Activated T-helper 2 cell treated with anti-CD3 and anti-CD28 coated beads, Interferon-gamma antibody, Interleukin-2, Interleukin-4, amounts not matched to agents 10 μg/mL and 5 μg/mL and 100 μg/mL, durations not matched to agents 14 hours and 24 hours and 36 hours (primary cell): ENCODE measurements at regions not wholly inside any gene's neighbourhood (a gene's known extent, or its start where the extent isn't known, plus 50 kb on each side); places are given as distances from the start of the nearest gene placed in this dataset.

Experiments used
- DNase-seq: peaks from one replicate; pipeline ENCODE4 v3.0.0; 2021; ENCODE audit warnings: low spot score
- H3K27ac Mint-ChIP-seq: one replicate; pipeline ENCODE4 v1.8.0; 2021; ENCODE audit warnings: mixed read lengths
- H3K27me3 Mint-ChIP-seq: one replicate; pipeline ENCODE4 v1.8.0; 2021; ENCODE audit warnings: low read depth, mixed read lengths
- H3K36me3 Mint-ChIP-seq: one replicate; pipeline ENCODE4 v1.8.0; 2021; ENCODE audit warnings: low read depth, mixed read lengths
- H3K4me1 Mint-ChIP-seq: one replicate; pipeline ENCODE4 v1.8.0; 2021; ENCODE audit warnings: low read depth, mixed read lengths
- H3K4me3 Mint-ChIP-seq: one replicate; pipeline ENCODE4 v1.8.0; 2021; ENCODE audit warnings: low read depth, mild to moderate bottlenecking, moderate library complexity, mixed read lengths
- H3K9me3 Mint-ChIP-seq: one replicate; pipeline ENCODE4 v1.8.0; 2021; ENCODE audit warnings: mixed read lengths
- intact Hi-C: fragments of 100-400 bp; cut with micrococcal nuclease; formaldehyde crosslinking; loops from one replicate; pipeline ENCODE4 v1.15.1; 2023

GRCh38 chrX:40418146-40418812 is 162.5 kb upstream of the ATP6AP2 start:
- no peaks in the 10 kb centered on the region for H3K9me3 Mint-ChIP-seq
- H3K4me1 Mint-ChIP-seq: peaks cover 21% of the 10 kb centered on the region
- no peaks in the 10 kb centered on the region for H3K27me3 Mint-ChIP-seq
- intact Hi-C loops: loop anchor here (5.0 kb wide), 1 partner anchor 49 kb away; no protein-coding TSS in a partner anchor
- no peaks in the 10 kb centered on the region for H3K36me3 Mint-ChIP-seq
- H3K4me3 Mint-ChIP-seq: no peak overlapping the region
- H3K27ac Mint-ChIP-seq: no peak overlapping the region
- no peak for DNase-seq

DNA sequence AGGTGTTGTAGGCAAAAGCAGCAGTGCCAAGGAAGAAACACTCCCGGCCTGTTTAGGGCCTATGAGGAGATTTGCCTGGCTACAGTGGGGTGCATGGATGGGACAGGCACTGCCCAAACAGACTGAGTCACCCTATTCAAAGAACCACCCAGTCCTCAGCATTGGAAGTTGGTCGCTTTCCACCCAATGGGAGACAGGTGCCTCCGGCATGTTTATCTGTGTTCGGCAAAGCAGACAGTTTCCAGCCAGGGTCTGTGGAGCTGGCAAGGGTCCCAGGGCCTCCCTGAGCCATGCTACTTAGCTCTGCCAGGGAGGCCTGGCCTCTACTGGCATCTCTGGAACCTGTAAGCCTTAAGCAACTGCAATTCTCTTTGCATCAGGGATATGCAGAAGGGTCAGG is 165.1 kb upstream of the ATP6AP2 start:
- intact Hi-C loops: loop anchor here (5.0 kb wide), 1 partner anchor 52 kb away; no protein-coding TSS in a partner anchor
- no peaks in the 10 kb centered on the region for H3K36me3 Mint-ChIP-seq
- no peak overlapping the region for H3K27ac Mint-ChIP-seq
- no peaks in the 10 kb centered on the region for H3K27me3 Mint-ChIP-seq
- H3K4me1 Mint-ChIP-seq: peaks cover 12% of the 10 kb centered on the region
- no peak for DNase-seq
- H3K9me3 Mint-ChIP-seq: no peaks in the 10 kb centered on the region
- H3K4me3 Mint-ChIP-seq: no peak overlapping the region

- no peaks in the 10 kb centered on the region for H3K27me3 Mint-ChIP-seq
- DNase-seq: no peak
- H3K4me3 Mint-ChIP-seq: no peak overlapping the region
- H3K9me3 Mint-ChIP-seq: no peaks in the 10 kb centered on the region
- H3K36me3 Mint-ChIP-seq: no peaks in the 10 kb centered on the region
- no peak overlapping the region for H3K27ac Mint-ChIP-seq
- H3K4me1 Mint-ChIP-seq: peaks cover 6% of the 10 kb centered on the region
- intact Hi-C loops: no loop called here
Observed at GRCh38 chrX:40414335-40414734, 166.4 kb upstream of the ATP6AP2 start.

GRCh38 chrX:40411340-40412111 is 169.2 kb upstream of the ATP6AP2 start:
- no peak overlapping the region for H3K27ac Mint-ChIP-seq
- H3K9me3 Mint-ChIP-seq: no peaks in the 10 kb centered on the region
- intact Hi-C loops: no loop called here
- no peaks in the 10 kb centered on the region for H3K36me3 Mint-ChIP-seq
- no peaks in the 10 kb centered on the region for H3K4me1 Mint-ChIP-seq
- H3K27me3 Mint-ChIP-seq: peaks cover 3% of the 10 kb centered on the region
- no peak overlapping the region for H3K4me3 Mint-ChIP-seq
- no peak for DNase-seq

DNA sequence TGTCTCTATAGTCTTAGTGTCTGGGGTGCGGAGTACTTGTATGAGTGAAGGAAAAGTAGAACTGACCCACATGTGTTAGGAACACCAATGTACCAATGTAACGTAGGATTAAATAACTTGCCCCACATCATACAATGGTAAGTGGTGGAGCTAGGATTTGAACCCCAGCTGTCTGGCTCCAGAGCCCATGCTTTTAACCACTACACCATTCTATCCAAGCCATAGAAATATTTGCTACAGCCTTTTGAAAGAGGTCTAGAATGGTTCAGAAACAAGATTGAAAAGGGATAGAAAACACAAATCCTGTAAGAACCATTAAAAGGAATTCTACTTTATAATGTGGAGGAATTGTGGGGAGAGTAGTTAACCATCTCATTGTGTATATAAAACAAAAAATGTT is 169.9 kb upstream of the ATP6AP2 start:
- H3K27ac Mint-ChIP-seq: no peak overlapping the region
- no peak overlapping the region for H3K4me3 Mint-ChIP-seq
- DNase-seq: no peak
- H3K36me3 Mint-ChIP-seq: no peaks in the 10 kb centered on the region
- no peaks in the 10 kb centered on the region for H3K4me1 Mint-ChIP-seq
- no peaks in the 10 kb centered on the region for H3K9me3 Mint-ChIP-seq
- H3K27me3 Mint-ChIP-seq: peaks cover 3% of the 10 kb centered on the region
- intact Hi-C loops: no loop called here

DNA sequence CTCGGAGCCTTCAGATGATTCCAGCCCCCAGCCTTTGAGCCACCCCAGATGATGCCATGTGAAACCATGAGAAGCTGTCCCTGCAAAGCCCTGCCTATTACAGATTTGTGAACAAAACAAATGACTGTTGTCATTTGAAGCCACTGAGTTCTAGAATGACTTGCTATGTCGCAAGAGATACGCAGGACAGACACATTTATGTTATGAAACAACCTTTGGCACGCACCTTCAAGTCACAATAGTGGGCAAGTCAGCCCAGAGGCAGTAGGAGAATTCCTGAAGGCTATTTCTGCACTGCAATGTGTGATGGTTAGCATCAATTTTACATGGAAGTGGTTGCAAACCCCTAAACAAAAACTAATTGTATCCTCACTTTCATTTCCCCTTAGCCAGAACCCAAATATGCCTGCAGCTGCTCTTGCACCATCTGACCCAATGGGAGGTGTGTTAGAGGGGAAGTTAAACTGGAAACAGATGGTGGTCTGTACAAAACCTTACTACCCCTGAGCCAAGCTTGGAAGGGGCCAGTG is 174.4 kb upstream of the ATP6AP2 start:
- Mint-ChIP-seq H3K27me3 (peaks cover 3% of the 10 kb centered on the region), H3K4me3 (no peak overlapping the region), H3K9me3 (no peaks in the 10 kb centered on the region), H3K36me3 (no peaks in the 10 kb centered on the region), H3K4me1 (no peaks in the 10 kb centered on the region), H3K27ac (no peak overlapping the region)
- intact Hi-C loops: no loop called here
- DNase-seq: no peak

- DNase-seq: no peak
- no peaks in the 10 kb centered on the region for H3K36me3 Mint-ChIP-seq
- H3K4me3 Mint-ChIP-seq: no peak overlapping the region
- no peaks in the 10 kb centered on the region for H3K4me1 Mint-ChIP-seq
- intact Hi-C loops: no loop called here
- H3K9me3 Mint-ChIP-seq: no peaks in the 10 kb centered on the region
- no peak overlapping the region for H3K27ac Mint-ChIP-seq
- H3K27me3 Mint-ChIP-seq: peaks cover 3% of the 10 kb centered on the region
Observed at GRCh38 chrX:40405399-40405798, 175.4 kb upstream of the ATP6AP2 start.

DNA sequence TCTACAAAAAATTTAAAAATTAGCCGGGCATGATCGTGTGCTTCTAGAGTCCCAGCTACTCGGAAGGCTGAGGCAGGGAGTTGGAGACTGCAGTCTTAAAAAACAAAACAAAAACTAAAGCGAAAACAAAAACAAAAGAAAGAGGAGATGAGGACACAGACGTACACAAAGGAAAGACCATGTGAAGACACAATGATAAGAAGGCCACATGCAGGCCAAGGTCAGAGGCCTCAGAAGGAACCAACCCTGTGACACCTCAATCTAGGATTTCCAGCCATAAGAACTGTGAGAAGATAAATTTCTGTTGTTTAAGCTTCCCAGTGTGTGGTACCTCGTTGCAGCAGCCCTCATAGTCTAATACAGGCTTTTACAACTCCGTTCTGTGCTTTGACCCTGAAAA is 177.0 kb upstream of the ATP6AP2 start:
- peaks cover 3% of the 10 kb centered on the region for H3K27me3 Mint-ChIP-seq
- DNase-seq: no peak
- H3K27ac Mint-ChIP-seq: no peak overlapping the region
- no peaks in the 10 kb centered on the region for H3K4me1 Mint-ChIP-seq
- H3K4me3 Mint-ChIP-seq: no peak overlapping the region
- intact Hi-C loops: no loop called here
- H3K9me3 Mint-ChIP-seq: no peaks in the 10 kb centered on the region
- no peaks in the 10 kb centered on the region for H3K36me3 Mint-ChIP-seq

DNA sequence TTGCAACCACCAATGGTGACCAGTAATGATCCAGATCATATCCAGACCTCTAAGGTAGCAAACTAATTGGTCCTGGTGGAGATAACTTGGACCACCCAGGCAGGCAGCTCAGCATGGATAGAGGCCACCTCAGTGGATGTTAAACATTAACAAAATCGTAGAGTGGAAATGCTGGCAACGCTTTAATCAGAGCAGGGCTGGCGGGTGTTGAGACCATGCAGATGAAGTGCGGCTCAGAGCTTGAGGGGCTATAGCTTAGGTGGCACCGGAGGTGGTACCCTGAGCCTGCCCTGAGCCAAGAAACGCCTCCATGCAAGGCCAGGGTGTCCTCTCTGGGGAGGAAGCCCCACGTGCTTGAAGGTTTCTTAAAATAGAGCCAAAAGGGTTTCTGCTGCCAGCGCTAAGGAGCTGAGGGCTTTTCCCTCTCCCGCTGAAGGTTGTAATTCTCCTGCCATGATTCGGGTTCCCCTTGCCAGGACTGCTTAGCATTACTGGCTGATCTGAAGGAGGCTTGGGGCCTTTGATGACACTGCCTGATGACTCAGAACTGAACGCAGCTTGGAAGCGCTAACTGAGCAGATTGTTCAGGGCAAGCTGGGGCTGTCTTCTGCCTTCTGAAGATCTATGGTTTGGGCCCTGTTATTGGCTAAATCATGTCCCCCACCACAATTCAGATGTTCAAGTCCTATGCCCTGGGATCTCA is 177.8 kb upstream of the ATP6AP2 start:
- no peak for DNase-seq
- Mint-ChIP-seq H3K4me3 (no peak overlapping the region), H3K9me3 (no peaks in the 10 kb centered on the region), H3K27ac (no peak overlapping the region), H3K36me3 (no peaks in the 10 kb centered on the region), H3K4me1 (no peaks in the 10 kb centered on the region), H3K27me3 (no peaks in the 10 kb centered on the region)
- intact Hi-C loops: no loop called here

DNA sequence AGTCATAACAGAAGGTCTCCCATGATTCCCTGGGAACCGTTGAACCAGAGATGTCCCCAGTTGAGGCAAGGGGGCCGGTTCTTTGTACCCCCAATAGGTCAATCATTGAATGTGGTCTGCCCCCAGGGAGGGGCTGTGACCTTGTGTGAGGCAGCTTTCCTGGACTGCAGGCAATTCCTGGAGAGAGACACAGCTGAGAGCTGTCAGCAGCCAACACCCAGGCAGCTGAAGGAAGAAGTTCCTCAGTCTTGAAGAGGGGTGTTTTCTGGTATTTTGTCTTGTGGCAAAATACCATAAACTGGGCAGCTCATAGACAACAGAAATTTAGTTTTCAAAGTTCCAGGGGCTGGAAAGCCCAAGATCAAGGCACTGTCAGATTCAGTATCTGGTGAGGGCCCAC is 185.7 kb upstream of the ATP6AP2 start:
- Mint-ChIP-seq H3K27me3 (no peaks in the 10 kb centered on the region), H3K4me1 (no peaks in the 10 kb centered on the region), H3K4me3 (no peak overlapping the region), H3K9me3 (peaks cover 4% of the 10 kb centered on the region), H3K27ac (no peak overlapping the region), H3K36me3 (no peaks in the 10 kb centered on the region)
- intact Hi-C loops: no loop called here
- no peak for DNase-seq

GRCh38 chrX:40394302-40394701 is 186.5 kb upstream of the ATP6AP2 start:
- intact Hi-C loops: no loop called here
- Mint-ChIP-seq H3K27me3 (no peaks in the 10 kb centered on the region), H3K4me3 (no peak overlapping the region), H3K36me3 (no peaks in the 10 kb centered on the region), H3K9me3 (peaks cover 4% of the 10 kb centered on the region), H3K4me1 (no peaks in the 10 kb centered on the region), H3K27ac (no peak overlapping the region)
- DNase-seq: no peak

DNA sequence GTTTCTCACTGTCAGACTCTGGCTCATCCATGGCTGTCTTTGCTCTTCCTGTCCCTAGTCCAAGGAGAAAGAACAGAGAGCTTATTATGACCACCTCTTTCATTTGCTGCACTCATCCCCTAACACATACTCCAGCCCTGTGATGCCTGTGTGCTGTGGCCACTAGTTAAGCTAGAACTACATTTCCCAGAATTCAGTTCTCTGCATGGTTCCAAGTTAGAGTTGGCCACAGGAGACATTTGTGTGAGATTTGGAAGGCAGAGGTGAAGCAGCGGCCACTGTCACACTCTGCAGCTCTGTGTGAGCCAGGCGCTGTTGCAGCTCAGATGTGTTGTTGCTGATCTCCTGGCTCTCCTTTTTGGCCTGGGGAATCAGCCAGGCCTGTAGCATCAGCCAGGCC is 188.2 kb upstream of the ATP6AP2 start:
- intact Hi-C loops: no loop called here
- Mint-ChIP-seq H3K36me3 (no peaks in the 10 kb centered on the region), H3K9me3 (peaks cover 4% of the 10 kb centered on the region), H3K27me3 (no peaks in the 10 kb centered on the region), H3K27ac (no peak overlapping the region), H3K4me3 (no peak overlapping the region), H3K4me1 (no peaks in the 10 kb centered on the region)
- DNase-seq: no peak

GRCh38 chrX:40391662-40392061 is 189.1 kb upstream of the ATP6AP2 start:
- Mint-ChIP-seq H3K4me3 (no peak overlapping the region), H3K27me3 (no peaks in the 10 kb centered on the region), H3K27ac (no peak overlapping the region), H3K4me1 (peaks cover 1% of the 10 kb centered on the region), H3K9me3 (no peaks in the 10 kb centered on the region), H3K36me3 (no peaks in the 10 kb centered on the region)
- intact Hi-C loops: no loop called here
- DNase-seq: no peak
